IPS-15b (cell line): ENCODE measurements at regions not wholly inside any gene's neighbourhood (a gene's known extent, or its start where the extent isn't known, plus 50 kb on each side); places are given as distances from the start of the nearest gene placed in this dataset.

Experiments used
- H3K27me3 ChIP-seq: one replicate; pipeline ENCODE4 v1.6.1; 2013; ENCODE audit warnings: low read length; ENCODE audit not compliant: control insufficient read depth, insufficient read depth
- H3K36me3 ChIP-seq: one replicate; pipeline ENCODE4 v1.6.1; 2013; ENCODE audit warnings: low read length; ENCODE audit not compliant: control insufficient read depth, insufficient read depth
- H3K4me1 ChIP-seq: one replicate; pipeline ENCODE4 v1.6.1; 2013; ENCODE audit warnings: mild to moderate bottlenecking, low read length; ENCODE audit not compliant: control insufficient read depth, insufficient read depth
- H3K4me3 ChIP-seq: one replicate; pipeline ENCODE4 v1.5.1; 2013; ENCODE audit warnings: low read depth, low read length
- H3K9ac ChIP-seq: one replicate; pipeline ENCODE4 v1.6.1; 2013; ENCODE audit warnings: low read depth, mild to moderate bottlenecking, low read length
- H3K9me3 ChIP-seq: one replicate; pipeline ENCODE4 v1.6.1; 2013; ENCODE audit warnings: mild to moderate bottlenecking, low read length; ENCODE audit not compliant: control insufficient read depth, insufficient read depth

DNA sequence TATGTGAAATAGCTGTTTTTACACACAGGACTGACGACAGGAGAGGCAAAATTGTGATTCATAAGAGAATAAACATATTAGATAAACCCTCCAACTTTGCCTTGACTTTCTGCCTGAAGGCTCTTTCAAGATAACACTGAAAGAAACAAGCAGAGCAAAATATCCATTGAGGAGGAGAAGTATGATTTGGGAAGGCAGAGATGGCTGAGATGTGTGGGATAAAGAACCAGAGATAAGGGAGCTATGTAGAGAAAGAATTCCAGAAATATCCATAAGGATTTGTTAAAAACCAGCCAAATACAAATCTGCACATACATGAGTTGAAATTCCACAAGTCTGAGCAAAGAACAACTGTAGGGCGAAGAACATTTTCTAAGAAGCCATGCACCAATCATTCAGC, 1064.7 kb downstream of the PLA2G4A start:
- no peaks in the 10 kb centered on the region for H3K9me3 ChIP-seq
- H3K27me3 ChIP-seq: no peaks in the 10 kb centered on the region
- no peaks in the 10 kb centered on the region for H3K36me3 ChIP-seq
- H3K4me1 ChIP-seq: no peaks in the 10 kb centered on the region
- H3K4me3 ChIP-seq: no peak overlapping the region
- no peak overlapping the region for H3K9ac ChIP-seq

DNA sequence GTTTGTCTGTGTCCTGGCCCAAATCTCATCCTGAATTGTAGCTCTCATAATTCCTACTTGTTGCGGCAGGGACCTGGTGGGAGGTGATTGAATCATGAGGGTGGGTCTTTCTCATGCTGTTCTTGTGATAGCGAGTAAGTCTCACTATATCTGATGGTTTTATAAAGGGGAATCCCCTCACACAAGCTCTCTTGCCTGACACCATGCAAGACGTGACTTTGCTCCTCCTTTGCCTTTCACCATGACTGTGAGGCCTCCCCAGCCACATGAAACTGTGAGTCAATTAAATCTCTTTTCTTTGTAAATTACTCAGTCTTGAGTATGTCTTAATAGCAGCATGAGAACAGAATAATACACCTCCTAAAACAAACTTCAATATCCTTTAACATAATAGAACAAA, 1065.6 kb downstream of the PLA2G4A start:
- H3K4me1 ChIP-seq: no peaks in the 10 kb centered on the region
- H3K36me3 ChIP-seq: no peaks in the 10 kb centered on the region
- H3K9ac ChIP-seq: no peak overlapping the region
- H3K4me3 ChIP-seq: no peak overlapping the region
- H3K9me3 ChIP-seq: no peaks in the 10 kb centered on the region
- H3K27me3 ChIP-seq: no peaks in the 10 kb centered on the region

DNA sequence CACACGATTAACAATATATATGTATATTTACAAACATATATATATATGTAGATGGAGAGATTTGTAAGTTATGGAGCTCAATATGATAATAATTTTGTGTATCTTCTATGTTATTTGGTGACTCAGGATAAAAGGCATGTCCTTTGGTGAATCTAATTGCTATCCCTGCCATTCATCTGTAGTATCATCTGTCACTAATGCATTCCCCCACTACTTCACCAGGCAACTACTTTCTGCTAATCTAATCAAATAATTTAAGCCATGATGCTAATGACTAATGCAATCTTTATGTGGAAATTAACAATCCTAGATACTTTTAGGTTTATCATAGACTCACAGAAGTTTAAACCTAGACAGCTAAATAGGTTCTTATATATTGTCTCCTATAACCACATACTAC, 1074.5 kb downstream of the PLA2G4A start:
- H3K9me3 ChIP-seq: no peaks in the 10 kb centered on the region
- no peaks in the 10 kb centered on the region for H3K36me3 ChIP-seq
- H3K4me3 ChIP-seq: no peak overlapping the region
- no peaks in the 10 kb centered on the region for H3K4me1 ChIP-seq
- H3K9ac ChIP-seq: no peak overlapping the region
- H3K27me3 ChIP-seq: no peaks in the 10 kb centered on the region

DNA sequence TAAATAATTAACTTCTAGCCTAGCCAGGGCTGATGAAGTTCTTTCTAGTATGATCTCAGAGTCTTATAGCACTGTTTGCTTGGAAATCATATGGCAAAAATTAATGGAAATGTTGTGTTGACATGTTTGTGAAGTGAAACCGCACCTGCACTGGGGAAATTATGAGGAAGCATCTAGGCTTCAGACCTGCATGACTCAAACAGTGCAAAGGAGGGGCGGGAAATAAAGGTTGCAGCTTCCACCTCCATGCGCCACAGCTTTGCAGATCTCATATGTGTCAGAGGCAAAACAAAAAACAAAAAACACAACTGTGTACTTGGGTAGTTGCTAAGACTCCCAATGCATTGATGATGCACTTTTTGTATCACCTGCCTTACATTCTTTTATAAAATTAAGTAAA, 1080.6 kb downstream of the PLA2G4A start:
- Histone ChIP-seq H3K9ac (no peak overlapping the region), H3K4me1 (peaks cover 9% of the 10 kb centered on the region), H3K4me3 (no peak overlapping the region), H3K9me3 (no peaks in the 10 kb centered on the region), H3K36me3 (no peaks in the 10 kb centered on the region), H3K27me3 (no peaks in the 10 kb centered on the region)

DNA sequence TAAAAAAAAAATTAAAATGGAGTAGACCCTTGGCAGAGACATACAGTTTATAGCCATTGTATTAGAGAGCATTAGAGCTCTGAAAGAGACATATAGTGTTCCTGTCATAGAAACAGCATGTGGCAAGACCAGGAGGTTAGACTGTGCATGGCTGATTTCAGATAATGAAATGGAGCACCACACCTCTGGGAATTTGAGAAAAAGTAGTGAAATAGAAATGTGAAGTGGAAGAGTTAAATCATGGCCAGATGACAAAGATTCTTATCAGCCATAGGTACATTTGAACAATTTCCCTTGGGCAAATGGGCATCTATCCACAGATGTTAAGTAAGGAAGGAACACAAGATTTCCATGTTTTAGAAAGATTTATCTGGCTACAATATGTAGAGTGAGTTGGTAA, 1083.1 kb downstream of the PLA2G4A start:
- H3K4me1 ChIP-seq: peaks cover 9% of the 10 kb centered on the region
- H3K4me3 ChIP-seq: no peak overlapping the region
- H3K9me3 ChIP-seq: no peaks in the 10 kb centered on the region
- no peak overlapping the region for H3K9ac ChIP-seq
- H3K27me3 ChIP-seq: no peaks in the 10 kb centered on the region
- H3K36me3 ChIP-seq: no peaks in the 10 kb centered on the region

DNA sequence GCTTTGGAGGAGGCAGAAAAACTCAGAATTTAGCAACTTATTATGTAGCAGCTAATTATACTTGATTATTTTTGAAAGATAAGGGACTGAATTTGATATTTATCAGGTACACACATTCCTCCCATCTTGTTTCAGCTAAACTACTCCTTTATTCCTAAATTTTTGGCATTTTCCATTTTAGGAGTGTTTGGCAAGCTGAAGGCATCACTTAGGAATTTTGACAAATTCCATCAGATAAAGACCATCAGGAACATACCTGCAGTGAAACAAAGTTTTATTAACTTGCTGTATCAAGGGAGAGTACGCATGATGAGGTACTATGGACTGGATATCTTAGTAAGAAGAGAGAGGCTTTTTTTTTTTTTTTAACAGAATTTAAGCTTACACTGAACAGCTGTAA, 1092.2 kb downstream of the PLA2G4A start:
- H3K27me3 ChIP-seq: no peaks in the 10 kb centered on the region
- no peak overlapping the region for H3K4me3 ChIP-seq
- H3K9ac ChIP-seq: no peak overlapping the region
- no peaks in the 10 kb centered on the region for H3K36me3 ChIP-seq
- no peaks in the 10 kb centered on the region for H3K9me3 ChIP-seq
- H3K4me1 ChIP-seq: no peaks in the 10 kb centered on the region

DNA sequence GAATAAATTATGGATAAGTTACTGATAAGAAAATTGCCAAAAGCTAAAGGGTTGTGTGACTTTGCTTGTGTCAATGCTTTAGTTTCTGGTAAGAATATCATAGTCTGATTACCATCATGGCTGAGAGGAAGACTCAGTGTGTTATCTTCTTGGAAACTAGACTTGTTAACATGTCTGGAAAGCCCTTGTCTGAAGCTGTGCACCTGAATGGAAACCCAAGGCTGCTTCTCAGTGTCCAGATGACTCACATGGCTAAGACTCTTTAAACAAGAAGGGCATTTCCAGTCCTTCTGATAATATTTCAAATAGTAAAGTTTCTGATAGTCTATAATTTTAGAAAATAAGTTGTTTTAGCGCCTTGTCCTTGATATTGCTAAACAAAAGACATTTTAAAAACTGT, 1092.7 kb downstream of the PLA2G4A start:
- H3K36me3 ChIP-seq: no peaks in the 10 kb centered on the region
- no peaks in the 10 kb centered on the region for H3K4me1 ChIP-seq
- H3K9ac ChIP-seq: no peak overlapping the region
- H3K9me3 ChIP-seq: no peaks in the 10 kb centered on the region
- H3K4me3 ChIP-seq: no peak overlapping the region
- H3K27me3 ChIP-seq: no peaks in the 10 kb centered on the region

DNA sequence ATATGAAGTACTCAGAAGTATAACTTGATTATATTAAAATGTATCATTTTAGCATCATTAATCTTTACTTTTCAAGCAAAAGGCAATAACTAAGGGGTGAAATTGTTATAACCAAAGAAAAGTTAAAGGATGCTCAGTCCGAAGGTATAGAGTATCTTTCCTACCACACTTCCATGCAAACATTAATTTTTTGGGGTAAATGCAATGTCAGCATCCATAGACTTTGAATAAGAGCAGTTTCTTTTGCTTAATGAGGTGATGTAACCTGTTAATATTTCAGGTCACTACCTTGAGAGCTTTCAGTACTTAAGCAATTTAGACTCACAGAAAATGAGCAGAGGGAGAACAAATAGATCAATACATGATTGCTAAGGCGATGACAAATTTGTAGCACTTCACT, 1093.5 kb downstream of the PLA2G4A start:
- Histone ChIP-seq H3K27me3 (no peaks in the 10 kb centered on the region), H3K36me3 (no peaks in the 10 kb centered on the region), H3K9me3 (no peaks in the 10 kb centered on the region), H3K9ac (no peak overlapping the region), H3K4me3 (no peak overlapping the region), H3K4me1 (no peaks in the 10 kb centered on the region)

DNA sequence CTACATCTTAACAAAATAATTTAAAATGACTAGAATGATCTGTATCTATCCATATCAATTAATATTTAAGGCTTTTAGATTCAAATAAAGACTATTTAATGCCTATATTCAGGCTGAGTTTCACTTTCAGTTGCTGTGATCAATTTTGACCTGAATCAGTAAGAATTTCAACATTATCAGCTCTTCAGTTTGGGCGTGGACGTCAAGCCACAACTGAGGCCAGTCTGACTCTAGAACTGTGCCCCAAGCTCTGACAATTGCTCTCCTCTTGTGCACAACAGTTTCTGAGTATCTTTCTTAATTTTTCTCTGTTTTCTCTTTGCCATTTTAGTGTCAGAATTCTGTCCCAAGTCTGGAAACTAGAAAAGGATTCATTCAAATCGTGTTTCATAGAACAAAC, 1095.5 kb downstream of the PLA2G4A start:
- H3K9ac ChIP-seq: no peak overlapping the region
- H3K36me3 ChIP-seq: no peaks in the 10 kb centered on the region
- H3K4me3 ChIP-seq: no peak overlapping the region
- peaks cover 12% of the 10 kb centered on the region for H3K4me1 ChIP-seq
- H3K27me3 ChIP-seq: no peaks in the 10 kb centered on the region
- no peaks in the 10 kb centered on the region for H3K9me3 ChIP-seq

DNA sequence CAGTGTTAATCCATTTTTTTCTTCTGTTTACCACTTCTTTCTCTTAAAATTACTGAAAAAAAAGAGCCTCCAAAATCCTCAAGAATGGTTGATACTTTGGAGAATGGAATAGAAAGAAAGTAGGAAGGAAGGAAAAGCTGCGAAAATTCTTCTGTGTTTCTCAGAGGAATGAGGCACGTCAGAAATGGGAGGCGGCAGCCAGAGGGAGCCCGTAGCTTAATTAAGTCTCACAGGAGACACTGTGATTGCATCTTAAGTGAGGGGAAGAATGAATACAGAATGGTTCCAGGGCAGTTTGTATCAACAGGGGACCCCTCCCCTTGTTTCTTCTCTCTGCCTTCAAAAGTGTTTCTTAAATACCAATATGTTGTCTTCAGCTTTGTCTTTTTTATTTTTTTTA, 1099.5 kb downstream of the PLA2G4A start:
- Histone ChIP-seq H3K4me3 (no peak overlapping the region), H3K4me1 (peaks cover 14% of the 10 kb centered on the region), H3K9me3 (no peaks in the 10 kb centered on the region), H3K9ac (no peak overlapping the region), H3K36me3 (no peaks in the 10 kb centered on the region), H3K27me3 (no peaks in the 10 kb centered on the region)

DNA sequence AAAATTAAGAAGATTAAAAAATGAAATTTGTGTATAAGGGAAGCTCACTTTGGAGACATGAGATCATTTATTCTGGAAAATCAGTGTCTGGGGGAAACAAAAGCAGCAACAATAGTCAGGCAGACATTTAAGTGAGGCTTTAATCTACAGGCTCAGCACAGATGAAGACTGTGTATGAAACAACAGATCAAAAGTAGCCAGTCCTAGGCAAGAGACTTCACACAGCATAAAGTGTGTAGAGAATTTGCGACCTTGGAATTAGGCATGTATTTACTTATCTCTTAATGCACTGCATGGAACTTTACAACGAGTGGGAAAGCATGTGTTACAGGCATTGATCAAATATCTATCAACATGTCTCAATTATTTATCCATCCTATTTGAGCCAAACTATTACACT, 1099.9 kb downstream of the PLA2G4A start:
- H3K36me3 ChIP-seq: no peaks in the 10 kb centered on the region
- H3K27me3 ChIP-seq: no peaks in the 10 kb centered on the region
- H3K4me1 ChIP-seq: peaks cover 14% of the 10 kb centered on the region
- no peak overlapping the region for H3K9ac ChIP-seq
- H3K4me3 ChIP-seq: no peak overlapping the region
- H3K9me3 ChIP-seq: no peaks in the 10 kb centered on the region

DNA sequence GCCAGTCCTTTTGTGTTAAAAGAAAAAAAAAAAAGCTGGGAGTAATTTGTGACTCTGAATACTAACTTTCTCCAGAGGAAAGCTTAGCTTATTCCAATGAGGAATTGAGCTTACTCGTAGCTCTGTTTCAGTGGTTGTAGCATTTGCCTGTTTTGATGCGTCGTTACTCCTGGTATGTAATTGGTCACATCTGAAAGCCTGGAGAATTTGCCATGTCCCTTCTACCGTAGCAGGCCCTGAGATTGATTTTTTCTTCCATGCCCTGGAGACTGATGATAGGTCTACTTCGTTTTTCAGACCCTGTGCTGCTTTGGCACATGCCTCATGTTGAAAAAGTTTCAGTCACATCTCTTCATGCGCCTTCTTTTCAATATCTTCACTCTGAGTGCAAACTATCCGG, 1103.0 kb downstream of the PLA2G4A start:
- no peak overlapping the region for H3K4me3 ChIP-seq
- H3K36me3 ChIP-seq: no peaks in the 10 kb centered on the region
- H3K9me3 ChIP-seq: no peaks in the 10 kb centered on the region
- H3K4me1 ChIP-seq: peaks cover 14% of the 10 kb centered on the region
- H3K9ac ChIP-seq: no peak overlapping the region
- H3K27me3 ChIP-seq: no peaks in the 10 kb centered on the region
